H9 (cell line): ENCODE measurements at regions not wholly inside any gene's neighbourhood (a gene's known extent, or its start where the extent isn't known, plus 50 kb on each side); places are given as distances from the start of the nearest gene placed in this dataset.

Experiments used
- DNase-seq: peaks from one replicate; pipeline ENCODE4 v3.0.0-alpha.2; 2017
- H2AFZ ChIP-seq: one replicate; pipeline ENCODE4 v1.6.1; 2013; ENCODE audit warnings: mild to moderate bottlenecking, low read length, control low read depth, moderate library complexity
- H2AK5ac ChIP-seq: 2 replicates; pipeline ENCODE4 v1.6.1; 2013; ENCODE audit warnings: low read length, control low read depth, mixed read lengths; ENCODE audit not compliant: insufficient read length
- H2BK120ac ChIP-seq: one replicate; pipeline ENCODE4 v1.6.1; 2013; ENCODE audit warnings: low read depth, mild to moderate bottlenecking, low read length, control low read depth, inconsistent platforms; ENCODE audit not compliant: poor library complexity, severe bottlenecking
- H2BK12ac ChIP-seq: 2 replicates; pipeline ENCODE4 v1.6.1; 2013; ENCODE audit warnings: low read length, control low read depth, mixed read lengths, low read depth; ENCODE audit not compliant: insufficient read length
- H2BK15ac ChIP-seq: 2 replicates; pipeline ENCODE4 v1.6.1; 2013; ENCODE audit warnings: low read depth, low read length, control low read depth
- H2BK20ac ChIP-seq: one replicate; pipeline ENCODE4 v1.6.1; 2013; ENCODE audit warnings: low read depth, mild to moderate bottlenecking, low read length, control low read depth, inconsistent platforms; ENCODE audit not compliant: poor library complexity, severe bottlenecking
- H2BK5ac ChIP-seq: 2 replicates; pipeline ENCODE4 v1.6.1; 2013; ENCODE audit warnings: low read length, control low read depth, mixed read lengths; ENCODE audit not compliant: insufficient read length
- H3K14ac ChIP-seq: 2 replicates; pipeline ENCODE4 v1.6.1; 2013; ENCODE audit warnings: low read length, control low read depth; ENCODE audit not compliant: insufficient read depth
- H3K18ac ChIP-seq: 2 replicates; pipeline ENCODE4 v1.6.1; 2013; ENCODE audit warnings: low read depth, mild to moderate bottlenecking, mixed read lengths, low read length, control low read depth; ENCODE audit not compliant: insufficient read length
- H3K23ac ChIP-seq: 2 replicates; pipeline ENCODE4 v1.6.1; 2013; ENCODE audit warnings: low read length, control low read depth, mixed read lengths, low read depth; ENCODE audit not compliant: insufficient read length
- H3K23me2 ChIP-seq: 2 replicates; pipeline ENCODE4 v1.6.1; 2013; ENCODE audit warnings: low read depth, mild to moderate bottlenecking, mixed read lengths, low read length, control low read depth; ENCODE audit not compliant: insufficient read length, poor library complexity, severe bottlenecking
- H3K27ac ChIP-seq: 2 replicates; pipeline ENCODE4 v1.5.1; 2013; ENCODE audit warnings: low read length, control low read depth, mixed read lengths, low read depth; ENCODE audit not compliant: insufficient read length
- H3K27me3 ChIP-seq: 2 replicates; pipeline ENCODE4 v1.6.1; 2013; ENCODE audit warnings: low read length, control low read depth, inconsistent platforms; ENCODE audit not compliant: insufficient read depth
- H3K4ac ChIP-seq: 2 replicates; pipeline ENCODE4 v1.6.1; 2013; ENCODE audit warnings: low read depth, mild to moderate bottlenecking, control low read depth, inconsistent platforms, low read length, moderate library complexity
- H3K4me1 ChIP-seq: 2 replicates; pipeline ENCODE4 v1.6.1; 2013; ENCODE audit warnings: low read length, control low read depth, inconsistent platforms; ENCODE audit not compliant: insufficient read depth
- H3K4me2 ChIP-seq: 2 replicates; pipeline ENCODE4 v1.6.1; 2013; ENCODE audit warnings: low read length, control low read depth, mixed read lengths; ENCODE audit not compliant: insufficient read length, insufficient read depth
- H3K56ac ChIP-seq: 2 replicates; pipeline ENCODE4 v1.6.1; 2013; ENCODE audit warnings: low read depth, mild to moderate bottlenecking, mixed read lengths, low read length, control low read depth; ENCODE audit not compliant: insufficient read length
- H3K79me1 ChIP-seq: 2 replicates; pipeline ENCODE4 v1.6.1; 2013; ENCODE audit warnings: low read depth, mild to moderate bottlenecking, moderate library complexity, low read length, control low read depth, inconsistent platforms; ENCODE audit not compliant: insufficient read depth, poor library complexity, severe bottlenecking
- H3K79me2 ChIP-seq: 2 replicates; pipeline ENCODE4 v1.6.1; 2013; ENCODE audit warnings: low read length, control low read depth, inconsistent platforms; ENCODE audit not compliant: insufficient read depth
- H3K9ac ChIP-seq: 2 replicates; pipeline ENCODE4 v1.6.1; 2013; ENCODE audit warnings: low read length, control low read depth, mixed read lengths; ENCODE audit not compliant: insufficient read length; ENCODE audit errors: extremely low read depth
- H3K9me3 ChIP-seq: one replicate; pipeline ENCODE4 v1.6.1; 2013; ENCODE audit warnings: low read depth, low read length, inconsistent platforms; ENCODE audit not compliant: control insufficient read depth
- H3T11ph ChIP-seq: one replicate; pipeline ENCODE4 v1.6.1; 2013; ENCODE audit warnings: mild to moderate bottlenecking, low read length, control low read depth, inconsistent platforms
- H4K20me1 ChIP-seq: one replicate; pipeline ENCODE4 v1.6.1; 2013; ENCODE audit not compliant: control insufficient read depth, insufficient read length, insufficient read depth
- H4K5ac ChIP-seq: 2 replicates; pipeline ENCODE4 v1.6.1; 2013; ENCODE audit warnings: low read depth, mild to moderate bottlenecking, mixed read lengths, low read length, control low read depth; ENCODE audit not compliant: insufficient read length
- H4K8ac ChIP-seq: replicated peaks from 2 replicates; pipeline ENCODE4 v1.6.1; 2013; ENCODE audit warnings: low read length, control low read depth, mixed read lengths, low read depth; ENCODE audit not compliant: insufficient read length
- H4K91ac ChIP-seq: 2 replicates; pipeline ENCODE4 v1.6.1; 2013; ENCODE audit warnings: low read depth, mild to moderate bottlenecking, moderate library complexity, mixed read lengths, low read length, control low read depth; ENCODE audit not compliant: insufficient read length
- H3K27ac Mint-ChIP-seq, 3 experiments: 2 replicates in 2 of 3; 3 replicates in 1 of 3; pipeline ENCODE4 v1.8.0; 2020 to 2021; ENCODE audit warnings: mixed read lengths in 3 of 3, mild to moderate bottlenecking in 1 of 3, moderate library complexity in 1 of 3
- H3K27me3 Mint-ChIP-seq: 2 replicates; pipeline ENCODE4 v1.8.0; 2021; ENCODE audit warnings: low read depth, mild to moderate bottlenecking, moderate library complexity, mixed read lengths
- H3K36me3 Mint-ChIP-seq, 3 experiments: 2 replicates in 2 of 3; 3 replicates in 1 of 3; pipeline ENCODE4 v1.8.0; 2020 to 2021; ENCODE audit warnings: low read depth in 3 of 3, mixed read lengths in 3 of 3; ENCODE audit not compliant: insufficient read depth in 1 of 3
- H3K4me1 Mint-ChIP-seq, 2 experiments: 2 replicates each; pipeline ENCODE4 v1.8.0; 2020; ENCODE audit warnings: mixed read lengths in 2 of 2
- H3K4me3 Mint-ChIP-seq, 2 experiments: 2 replicates in 1 of 2; 3 replicates in 1 of 2; pipeline ENCODE4 v1.8.0; 2020 to 2021; ENCODE audit warnings: mild to moderate bottlenecking in 2 of 2, mixed read lengths in 2 of 2, moderate library complexity in 1 of 2
- H3K9me3 Mint-ChIP-seq, 2 experiments: 2 replicates in 1 of 2; 3 replicates in 1 of 2; pipeline ENCODE4 v1.8.0; 2020; ENCODE audit warnings: mild to moderate bottlenecking in 2 of 2, mixed read lengths in 2 of 2, moderate library complexity in 1 of 2
- CTCF ChIP-seq: fragments of 200-600 bp; sonication (generic); conservative IDR thresholded peaks from 3 replicates; pipeline ENCODE4 v1.8.0; 2021; ENCODE audit warnings: antibody characterized with exemption, mild to moderate bottlenecking
- WGBS: extraction: QIAGEN DNeasy Blood & Tissue Kit; methylation state at CpG from one replicate; pipeline ENCODE4 v1.1.7; 2013; ENCODE audit warnings: missing lambda C conversion rate, low lambda C conversion rate, mixed read lengths; ENCODE audit not compliant: insufficient read length; ENCODE audit errors: extremely low coverage; 5-methylcytosine and 5-hydroxymethylcytosine counted together

GRCh38 chr9:22809371-22809770 lies 362.7 kb downstream of the DMRTA1 start:
- H3K4me3 Mint-ChIP-seq, result no peak overlapping the region

More at GRCh38 chr9:22809371-22809770, 362.7 kb downstream of the DMRTA1 start:
- H3K9me3 ChIP-seq, result no peaks in the 10 kb centered on the region
- Mint-ChIP-seq H3K4me1 (no peaks in the 10 kb centered on the region), H3K36me3 (no peaks in the 10 kb centered on the region; a peak in 1 of 7 replicates), H3K9me3 (peaks cover 0 to 3% of the 10 kb centered on the region in 2 experiments; a peak in 2 of 5 replicates), H3K27me3 (no peaks in the 10 kb centered on the region), H3K27ac (no peak overlapping the region; a peak in 1 of 7 replicates)
- no peak overlapping the region for H2BK5ac ChIP-seq
- H4K91ac ChIP-seq, result no peak overlapping the region
- H2BK12ac ChIP-seq, result no peak overlapping the region
- H3K14ac ChIP-seq, result no peak overlapping the region
- no peak overlapping the region for H3K56ac ChIP-seq
- no peaks in the 10 kb centered on the region for H3K79me2 ChIP-seq
- no peak overlapping the region for H3K9ac ChIP-seq
- WGBS, result no CpG with 5 or more reads among the region's 2 CpGs
- no peaks in the 10 kb centered on the region for H3K79me1 ChIP-seq
- no peaks in the 10 kb centered on the region for H4K20me1 ChIP-seq
- no peaks in the 10 kb centered on the region for H3K27me3 ChIP-seq
- TF ChIP-seq CTCF, result no peak
- no peak overlapping the region for H3K4me2 ChIP-seq
- no peaks in the 10 kb centered on the region for H3K4me1 ChIP-seq
- H3K4ac ChIP-seq, result no peak overlapping the region
- H3K23me2 ChIP-seq, result no peaks in the 10 kb centered on the region
- DNase-seq, result no peak
- no peak overlapping the region for H2AK5ac ChIP-seq
- H4K5ac ChIP-seq, result no peak overlapping the region
- no peak overlapping the region for H4K8ac ChIP-seq
- no peak overlapping the region for H2BK120ac ChIP-seq
- no peak overlapping the region for H3K27ac ChIP-seq
- H2BK20ac ChIP-seq, result no peak overlapping the region
- H3K18ac ChIP-seq, result no peak overlapping the region
- H3T11ph ChIP-seq, result no peak overlapping the region
- no peak overlapping the region for H3K23ac ChIP-seq
- no peak overlapping the region for H2AFZ ChIP-seq
- no peak overlapping the region for H2BK15ac ChIP-seq
